Upper lobe of right lung (tissue), 1 donor: ENCODE measurements at regions not wholly inside any gene's neighbourhood (a gene's known extent, or its start where the extent isn't known, plus 50 kb on each side); places are given as distances from the start of the nearest gene placed in this dataset.
"Not testable (repeated sequence)": the region's sequence is repeated elsewhere in the genome, so short reads cannot be mapped to it uniquely, and the experiment has no call there.

Experiments used
- ATAC-seq: fragments of 200-7000 bp; cut with Tn5 transposase; one replicate; pipeline ENCODE4 v1.9.1; 2020; ENCODE audit warnings: mild to moderate bottlenecking, moderate library complexity
- DNase-seq: peaks from one replicate; pipeline ENCODE4 v3.0.0-alpha.2; 2020
- H3K27ac ChIP-seq: fragments of 200-600 bp; one replicate; pipeline ENCODE4 v1.8.0; 2022
- H3K27me3 ChIP-seq: fragments of 200-600 bp; one replicate; pipeline ENCODE4 v1.8.0; 2022; ENCODE audit warnings: mild to moderate bottlenecking
- H3K36me3 ChIP-seq: fragments of 200-600 bp; one replicate; pipeline ENCODE4 v1.8.0; 2022
- H3K4me1 ChIP-seq: fragments of 200-600 bp; one replicate; pipeline ENCODE4 v1.8.0; 2022
- H3K4me3 ChIP-seq: fragments of 200-600 bp; one replicate; pipeline ENCODE4 v1.8.0; 2022; ENCODE audit warnings: mild to moderate bottlenecking
- H3K9me3 ChIP-seq: fragments of 200-600 bp; one replicate; pipeline ENCODE4 v1.8.0; 2022
- CTCF ChIP-seq: fragments of 200-600 bp; IDR thresholded peaks from one replicate; pipeline ENCODE4 v1.8.0; 2022; ENCODE audit warnings: antibody characterized with exemption
- intact Hi-C: fragments of 100-400 bp; cut with DNase I; formaldehyde crosslinking; loops from one replicate; pipeline ENCODE4 v1.11.0; 2022
- donor health status: DM: no; HTN: yes; CAD: no; lungs with severe emphysema.

DNA sequence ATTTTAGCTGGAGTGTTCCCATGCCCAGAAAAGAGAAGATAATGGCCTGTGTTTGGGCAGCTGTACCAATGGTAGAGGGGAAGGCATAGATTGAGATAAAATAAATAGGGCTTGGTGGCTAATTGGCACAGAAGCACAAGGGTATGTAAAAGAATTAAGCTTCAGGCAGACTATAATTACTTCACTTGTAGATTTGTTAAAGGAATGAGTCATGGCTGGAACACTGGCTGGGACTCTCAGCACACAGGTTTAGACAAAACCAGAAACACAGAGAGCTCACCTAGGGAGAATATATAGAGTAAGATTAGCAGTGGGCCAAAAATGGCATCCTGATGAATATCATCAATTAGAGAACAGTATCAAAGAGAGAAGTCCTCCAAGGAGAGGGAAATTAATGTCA lies 198.3 kb upstream of the FIGN start:
- ATAC-seq (no peak), DNase-seq (no peak)
- intact Hi-C loops = no loop called here
- Histone ChIP-seq H3K4me3 (no peak overlapping the region), H3K9me3 (no peaks in the 10 kb centered on the region), H3K36me3 (no peaks in the 10 kb centered on the region), H3K27me3 (no peaks in the 10 kb centered on the region), H3K4me1 (no peaks in the 10 kb centered on the region), H3K27ac (no peak overlapping the region)
- TF ChIP-seq CTCF = no peak

DNA sequence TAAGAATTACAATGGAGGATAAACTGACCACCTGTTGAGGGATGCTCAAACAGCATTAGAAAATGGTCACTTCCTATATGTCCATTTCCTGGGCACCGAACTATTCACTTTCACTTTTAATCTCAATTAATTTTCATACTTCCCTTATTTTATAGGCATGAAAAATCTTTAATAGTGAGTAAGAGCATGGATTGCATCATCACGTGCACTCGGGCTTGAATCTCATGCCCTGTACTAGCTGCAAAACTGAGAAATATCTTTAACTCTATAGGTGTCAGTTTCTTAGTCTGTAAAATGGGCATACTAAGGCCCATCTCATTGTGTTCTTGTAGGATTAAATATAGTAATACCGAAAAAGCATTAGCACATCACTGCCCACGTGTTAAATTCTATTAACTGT lies 183.9 kb upstream of the FIGN start:
- Histone ChIP-seq H3K27me3 (no peaks in the 10 kb centered on the region), H3K36me3 (no peaks in the 10 kb centered on the region), H3K4me1 (no peaks in the 10 kb centered on the region), H3K27ac (no peak overlapping the region), H3K9me3 (no peaks in the 10 kb centered on the region), H3K4me3 (no peak overlapping the region)
- ATAC-seq (no peak), DNase-seq (no peak)
- intact Hi-C loops = no loop called here
- TF ChIP-seq CTCF = no peak

DNA sequence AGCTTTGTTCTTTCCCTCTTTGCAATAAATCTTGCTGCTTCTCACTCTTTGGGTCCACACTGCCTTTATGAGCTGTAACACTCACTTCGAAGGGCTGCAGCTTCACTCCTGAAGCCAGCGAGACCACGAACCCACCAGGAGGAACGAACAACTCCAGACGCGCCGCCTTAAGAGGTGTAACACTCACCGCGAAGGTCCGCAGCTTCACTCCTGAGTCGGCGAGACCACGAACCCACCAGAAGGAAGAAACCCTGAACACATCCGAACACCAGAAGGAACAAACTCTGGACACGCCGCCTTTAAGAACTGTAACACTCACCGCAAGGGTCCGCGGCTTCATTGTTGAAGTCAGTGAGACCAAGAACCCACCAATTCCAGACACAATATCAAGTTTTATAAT lies 178.7 kb upstream of the FIGN start:
- H3K9me3 ChIP-seq, DNase-seq, ATAC-seq, intact Hi-C loops, H3K4me1 ChIP-seq, H3K36me3 ChIP-seq, H3K4me3 ChIP-seq, H3K27me3 ChIP-seq, H3K27ac ChIP-seq: not testable (repeated sequence)

DNA sequence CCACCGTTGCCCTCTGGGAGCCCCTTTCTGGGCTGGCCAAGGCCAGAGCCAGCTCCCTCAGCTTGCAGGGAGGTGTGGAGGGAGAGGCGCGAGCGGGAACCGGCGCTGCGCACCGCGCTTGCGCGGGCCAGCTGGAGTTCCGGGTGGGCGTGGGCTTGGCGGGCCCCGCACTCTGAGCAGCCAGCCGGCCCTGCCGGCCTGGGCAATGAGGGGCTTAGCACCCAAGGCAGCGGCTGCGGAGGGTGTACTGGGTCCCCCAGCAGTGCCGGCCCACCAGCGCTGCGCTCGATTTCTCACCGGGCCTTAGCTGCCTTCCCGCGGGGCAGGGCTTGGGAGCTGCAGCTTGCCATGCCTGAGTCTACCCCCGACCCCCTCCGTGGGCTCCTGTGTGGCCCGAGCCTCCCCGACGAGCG lies 177.7 kb upstream of the FIGN start:
- H3K9me3 ChIP-seq, H3K27me3 ChIP-seq, H3K27ac ChIP-seq, ATAC-seq, H3K36me3 ChIP-seq, DNase-seq, H3K4me3 ChIP-seq, intact Hi-C loops, H3K4me1 ChIP-seq: not testable (repeated sequence)

DNA sequence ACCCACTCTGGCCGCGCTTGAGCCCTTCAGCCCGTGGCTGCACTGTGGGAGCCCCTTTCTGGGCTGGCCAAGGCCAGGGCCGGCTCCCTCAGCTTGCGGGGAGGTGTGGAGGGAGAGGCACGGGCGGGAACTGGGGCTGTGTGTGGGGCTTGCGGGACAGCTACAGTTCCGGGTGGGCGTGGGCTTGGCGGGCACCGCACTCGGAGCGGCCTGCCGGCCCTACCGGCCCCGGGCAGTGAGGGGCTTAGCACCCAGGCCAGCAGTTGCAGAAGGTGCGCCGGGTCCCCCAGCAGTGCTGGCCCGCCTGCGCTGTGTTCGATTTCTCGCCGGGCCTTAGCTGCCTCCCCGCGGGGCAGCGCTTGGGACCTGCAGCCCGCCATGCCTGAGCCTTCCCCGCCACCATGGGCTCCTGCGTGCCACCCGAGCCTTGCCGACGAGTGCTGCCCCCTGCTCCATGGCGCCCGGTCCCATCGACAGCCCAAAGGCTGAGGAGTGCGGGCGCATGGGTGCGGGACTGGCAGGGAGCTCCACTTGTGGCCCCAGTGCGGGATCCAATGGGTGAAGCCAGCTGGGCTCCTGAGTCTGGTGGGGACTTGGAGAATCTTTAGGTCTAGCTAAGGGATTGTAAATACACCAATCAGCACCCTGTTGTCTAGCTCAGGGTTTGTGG lies 173.7 kb upstream of the FIGN start:
- TF ChIP-seq CTCF = no peak
- Histone ChIP-seq H3K27ac (no peak overlapping the region), H3K4me1 (no peaks in the 10 kb centered on the region), H3K9me3 (no peaks in the 10 kb centered on the region), H3K36me3 (no peaks in the 10 kb centered on the region), H3K27me3 (no peaks in the 10 kb centered on the region), H3K4me3 (no peak overlapping the region)
- DNase-seq (no peak), ATAC-seq (no peak)
- intact Hi-C loops = no loop called here

DNA sequence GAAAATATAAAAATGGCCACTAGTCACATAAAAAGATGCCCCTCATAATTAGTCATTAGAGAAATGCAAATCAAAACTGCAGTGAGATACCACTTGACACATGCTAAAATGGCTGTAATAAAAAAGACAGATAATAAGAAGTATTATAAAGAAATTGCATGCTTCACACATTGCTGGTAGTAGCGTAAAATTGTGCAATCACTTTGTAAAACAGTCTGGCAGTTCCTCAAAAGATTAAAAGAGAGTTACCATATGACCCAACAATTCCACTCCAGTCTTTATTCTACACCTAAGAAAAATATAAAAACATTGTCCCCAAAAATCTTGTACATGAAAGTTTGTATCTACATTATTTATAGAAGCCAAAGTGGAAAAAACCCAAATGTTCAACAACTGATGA lies 170.6 kb upstream of the FIGN start:
- no peak for ATAC-seq
- intact Hi-C loops = no loop called here
- Histone ChIP-seq H3K27me3 (no peaks in the 10 kb centered on the region), H3K4me3 (no peak overlapping the region), H3K27ac (no peak overlapping the region), H3K36me3 (no peaks in the 10 kb centered on the region), H3K9me3 (no peaks in the 10 kb centered on the region), H3K4me1 (no peaks in the 10 kb centered on the region)
- DNase-seq = no peak
- TF ChIP-seq CTCF = no peak

DNA sequence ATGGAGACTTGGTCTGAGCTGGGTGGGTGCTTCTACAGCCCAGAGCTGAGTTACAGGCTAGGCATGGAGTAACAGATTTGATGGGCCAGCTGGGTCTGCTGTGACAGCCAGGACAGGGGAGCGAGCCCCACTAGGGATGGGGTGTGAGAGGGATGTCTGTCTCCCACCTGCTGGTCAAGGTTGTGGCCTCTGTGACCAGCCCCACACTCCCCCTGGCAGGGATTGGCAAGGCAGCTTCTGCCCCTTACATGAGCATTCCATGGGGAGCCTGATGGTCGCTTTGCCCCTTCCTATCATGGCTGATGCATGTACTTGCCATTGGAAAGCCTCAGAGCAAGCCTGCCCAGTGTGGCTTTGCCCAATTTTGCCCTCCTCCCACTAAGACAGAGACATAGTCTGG lies 162.0 kb upstream of the FIGN start:
- Histone ChIP-seq H3K36me3 (no peaks in the 10 kb centered on the region), H3K9me3 (no peaks in the 10 kb centered on the region), H3K4me3 (no peak overlapping the region), H3K27me3 (no peaks in the 10 kb centered on the region), H3K4me1 (no peaks in the 10 kb centered on the region), H3K27ac (no peak overlapping the region)
- TF ChIP-seq CTCF = no peak
- peak; percentile 36 for ATAC-seq
- intact Hi-C loops = no loop called here
- no peak for DNase-seq

- H3K27ac ChIP-seq, H3K36me3 ChIP-seq, intact Hi-C loops, H3K4me3 ChIP-seq, H3K4me1 ChIP-seq, DNase-seq, H3K9me3 ChIP-seq, H3K27me3 ChIP-seq, ATAC-seq: not testable (repeated sequence)
Measured at GRCh38 chr2:163893444-163893843, 157.6 kb upstream of the FIGN start.
